ENCODE measurements at regions not wholly inside any gene's neighbourhood (a gene's known extent, or its start where the extent isn't known, plus 50 kb on each side); places are given as distances from the start of the nearest gene placed in this dataset.

DNA sequence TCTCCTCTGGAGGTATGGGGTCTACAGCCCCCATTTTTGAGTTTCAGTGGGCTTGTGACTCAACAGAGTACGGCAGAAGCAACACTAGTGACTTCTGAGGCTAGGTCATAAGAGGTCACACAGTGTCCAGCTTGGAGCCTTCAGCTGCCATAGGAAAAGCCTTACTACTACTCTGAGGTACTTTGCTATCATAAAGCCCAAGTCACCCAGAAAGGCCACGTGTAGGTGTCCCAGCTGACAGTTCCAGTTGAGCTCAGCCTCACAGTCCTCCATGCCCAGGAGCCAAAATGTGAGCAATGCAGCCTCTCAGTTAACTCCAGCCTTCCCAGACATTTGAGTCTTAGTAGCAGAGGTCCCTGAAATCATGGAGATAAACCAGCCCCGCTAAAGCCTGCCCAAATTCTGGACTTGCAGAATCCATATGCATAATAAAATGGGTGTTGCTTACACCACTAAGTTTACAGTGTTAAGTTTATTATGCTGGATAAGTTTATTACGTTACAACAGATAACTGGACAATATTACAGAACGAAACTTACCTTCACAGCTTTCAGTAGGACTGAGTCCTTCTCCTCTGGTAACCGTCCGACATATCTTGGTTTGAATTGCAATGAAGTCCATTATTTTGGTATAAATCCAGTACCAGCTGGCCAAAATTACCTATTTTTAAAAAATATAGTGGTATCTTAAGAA lies 181.1 kb downstream of the AVL9 start:
- no peak for TF ChIP-seq SIN3A (IDR thresholded peaks at IDR 0.05; ENCODE audit: borderline replicate concordance, low read depth, low read length)
- TF ChIP-seq TAF1 (IDR thresholded peaks at IDR 0.05; ENCODE audit: borderline replicate concordance, low read depth, low read length): no peak
- TF ChIP-seq GATA2 (CRISPR knock-in tag; IDR thresholded peaks at IDR 0.05): no peak
- no peak for TF ChIP-seq RAD21 (IDR thresholded peaks at IDR 0.05; ENCODE audit: low read length)
- TF ChIP-seq REST (IDR thresholded peaks at IDR 0.05; ENCODE audit: low read depth, low read length): no peak
- no peak for TF ChIP-seq POLR2AphosphoS5 (IDR thresholded peaks at IDR 0.05; ENCODE audit: low read depth, low read length)
- no peak for TF ChIP-seq CHD2 (IDR thresholded peaks at IDR 0.05; ENCODE audit: low read length, partially characterized antibody)
- TF ChIP-seq, protein P1, sequence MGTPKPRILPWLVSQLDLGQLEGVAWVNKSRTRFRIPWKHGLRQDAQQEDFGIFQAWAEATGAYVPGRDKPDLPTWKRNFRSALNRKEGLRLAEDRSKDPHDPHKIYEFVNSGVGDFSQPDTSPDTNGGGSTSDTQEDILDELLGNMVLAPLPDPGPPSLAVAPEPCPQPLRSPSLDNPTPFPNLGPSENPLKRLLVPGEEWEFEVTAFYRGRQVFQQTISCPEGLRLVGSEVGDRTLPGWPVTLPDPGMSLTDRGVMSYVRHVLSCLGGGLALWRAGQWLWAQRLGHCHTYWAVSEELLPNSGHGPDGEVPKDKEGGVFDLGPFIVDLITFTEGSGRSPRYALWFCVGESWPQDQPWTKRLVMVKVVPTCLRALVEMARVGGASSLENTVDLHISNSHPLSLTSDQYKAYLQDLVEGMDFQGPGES (IDR thresholded peaks at IDR 0.05; ENCODE audit: low read depth, low read length): no peak
- no peak for TF ChIP-seq EP300 (IDR thresholded peaks at IDR 0.05; ENCODE audit: borderline replicate concordance in 1 of 2, low read depth in 1 of 2, low read length in 1 of 2)
- TF ChIP-seq GABPA (IDR thresholded peaks at IDR 0.05; ENCODE audit: low read depth): no peak
- TF ChIP-seq JUND (IDR thresholded peaks at IDR 0.05): no peak
- TF ChIP-seq YY1 (IDR thresholded peaks at IDR 0.05; ENCODE audit: low read depth): no peak
- no peak for TF ChIP-seq ZBTB33 (IDR thresholded peaks at IDR 0.05; ENCODE audit: borderline replicate concordance, low read depth)
- TF ChIP-seq FOXJ3 (CRISPR knock-in tag; IDR thresholded peaks at IDR 0.05): no peak
- TF ChIP-seq CTCF (IDR thresholded peaks at IDR 0.05): no peak
- no peak for TF ChIP-seq EZH2phosphoT487 (IDR thresholded peaks at IDR 0.05; ENCODE audit: borderline replicate concordance, low read depth)
- no peak for TF ChIP-seq NFIC (IDR thresholded peaks at IDR 0.05; ENCODE audit: borderline replicate concordance)
- TF ChIP-seq TEAD4 (IDR thresholded peaks at IDR 0.05; ENCODE audit: borderline replicate concordance, insufficient read depth): no peak
- no peak for TF ChIP-seq ELF1 (IDR thresholded peaks at IDR 0.05)
- no peak for TF ChIP-seq RFX5 (IDR thresholded peaks at IDR 0.05; ENCODE audit: low read length)
- H4K20me1 ChIP-seq (ENCODE audit: insufficient read depth): no peaks in the 10 kb centered on the region
- DNase-seq: no peak
- H3K27ac ChIP-seq (ENCODE audit: low read depth in 2 of 2, low read length in 1 of 2): no peak overlapping the region
- H2AFZ ChIP-seq (ENCODE audit: low read depth): no peak overlapping the region
- 89% methylated on average over 7 of the region's 7 CpGs for WGBS (ENCODE audit: low lambda C conversion rate)
- H3K9me3 ChIP-seq: no peaks in the 10 kb centered on the region
- no peaks in the 10 kb centered on the region for H3K9me2 ChIP-seq
- peaks cover 0 to 7% of the 10 kb centered on the region in 2 experiments for H3K36me3 ChIP-seq (replicated peaks in 1 of 2; ENCODE audit: control insufficient read depth in 1 of 2, insufficient read depth in 2 of 2, low read length in 1 of 2)
- H3F3A ChIP-seq (replicated peaks; ENCODE audit: insufficient read depth): no peaks in the 10 kb centered on the region
- ChIA-PET POLR2A (no interaction called here), CTCF (interaction anchor here (1.1 kb wide), 1 partner anchor 432 kb away, joined by 3 read pairs; no protein-coding TSS in a partner anchor)
- H3K9ac ChIP-seq: no peak overlapping the region
- no peak overlapping the region for H3K4me3 ChIP-seq (ENCODE audit: low read depth in 2 of 2, low read length in 1 of 2)
- H3K79me2 ChIP-seq (ENCODE audit: insufficient read depth): no peaks in the 10 kb centered on the region
- no peak overlapping the region for H3K4me2 ChIP-seq
- no peaks in the 10 kb centered on the region for H3K27me3 ChIP-seq (ENCODE audit: insufficient read depth)
- H3K4me1 ChIP-seq (ENCODE audit: control insufficient read depth in 1 of 2, insufficient read depth in 2 of 2, low read depth in 1 of 2, low read length in 1 of 2): no peaks in the 10 kb centered on the region
